ENCODE measurements at regions not wholly inside any gene's neighbourhood (a gene's known extent, or its start where the extent isn't known, plus 50 kb on each side); places are given as distances from the start of the nearest gene placed in this dataset.

DNA sequence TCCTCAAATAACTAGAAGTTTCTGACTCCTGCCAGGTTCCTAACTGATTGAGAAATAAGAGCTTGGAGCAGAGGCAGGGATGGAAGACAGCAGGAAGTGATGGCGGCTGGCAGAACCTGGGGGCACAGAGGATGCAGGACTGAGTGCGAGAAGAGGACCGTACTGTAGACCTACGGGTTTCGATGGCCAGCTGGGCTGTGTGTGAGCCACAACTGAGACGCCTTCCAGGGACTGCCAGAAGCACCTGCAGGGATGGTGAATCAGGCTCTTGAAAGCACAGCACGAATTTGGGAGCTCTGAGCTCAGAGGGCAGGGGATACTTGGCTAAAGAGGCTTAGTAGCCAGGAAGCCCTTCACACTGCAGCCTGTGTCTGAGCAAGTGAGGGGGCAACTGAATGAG, 165.6 kb downstream of the ABHD5 start:
- TF ChIP-seq, protein P1, sequence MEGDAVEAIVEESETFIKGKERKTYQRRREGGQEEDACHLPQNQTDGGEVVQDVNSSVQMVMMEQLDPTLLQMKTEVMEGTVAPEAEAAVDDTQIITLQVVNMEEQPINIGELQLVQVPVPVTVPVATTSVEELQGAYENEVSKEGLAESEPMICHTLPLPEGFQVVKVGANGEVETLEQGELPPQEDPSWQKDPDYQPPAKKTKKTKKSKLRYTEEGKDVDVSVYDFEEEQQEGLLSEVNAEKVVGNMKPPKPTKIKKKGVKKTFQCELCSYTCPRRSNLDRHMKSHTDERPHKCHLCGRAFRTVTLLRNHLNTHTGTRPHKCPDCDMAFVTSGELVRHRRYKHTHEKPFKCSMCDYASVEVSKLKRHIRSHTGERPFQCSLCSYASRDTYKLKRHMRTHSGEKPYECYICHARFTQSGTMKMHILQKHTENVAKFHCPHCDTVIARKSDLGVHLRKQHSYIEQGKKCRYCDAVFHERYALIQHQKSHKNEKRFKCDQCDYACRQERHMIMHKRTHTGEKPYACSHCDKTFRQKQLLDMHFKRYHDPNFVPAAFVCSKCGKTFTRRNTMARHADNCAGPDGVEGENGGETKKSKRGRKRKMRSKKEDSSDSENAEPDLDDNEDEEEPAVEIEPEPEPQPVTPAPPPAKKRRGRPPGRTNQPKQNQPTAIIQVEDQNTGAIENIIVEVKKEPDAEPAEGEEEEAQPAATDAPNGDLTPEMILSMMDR (IDR thresholded peaks at IDR 0.05) = no peak
- no peak for TF ChIP-seq POLR2AphosphoS5 (IDR thresholded peaks at IDR 0.05; ENCODE audit: insufficient read depth in 1 of 2, low read depth in 1 of 2)
- no peak for TF ChIP-seq POLR2A (IDR thresholded peaks at IDR 0.05)

Data from vagina (tissue), 2 donors.